HepG2 (cell line): ENCODE measurements at regions not wholly inside any gene's neighbourhood (a gene's known extent, or its start where the extent isn't known, plus 50 kb on each side); places are given as distances from the start of the nearest gene placed in this dataset.

Source experiments
- ATAC-seq: fragments of 200-7000 bp; cut with Tn5 transposase; 3 replicates; pipeline ENCODE4 v1.9.1; 2020; ENCODE audit warnings: mild to moderate bottlenecking, moderate library complexity
- BruUV-seq: library from RNA; stranded (reverse); fragments of 400-500 nt; replicated peaks from 2 replicates; lab custom pipeline; 2021; lab: Mats Ljungman, UMichigan
- CTCF ChIA-PET: fragments of 300-600 bp; formaldehyde crosslinking; extraction: SDS; loops from one replicate; lab custom pipeline; 2021; ENCODE audit warnings: low total read pairs, inconsistent platforms, low intra/inter-chr PET ratio; lab: Yijun Ruan, JAX
- POLR2A ChIA-PET: fragments of 350-600 bp; sonication (Branson Sonifier 250); formaldehyde crosslinking; loops from one replicate; lab custom pipeline; 2020; ENCODE audit warnings: antibody characterized with exemption, inconsistent platforms; lab: Yijun Ruan, JAX
- DNase-seq: peaks from one replicate; pipeline ENCODE4 v3.0.0-alpha.2; 2015; ENCODE audit warnings: low spot score
- FAIRE-seq: peaks from 3 replicates; lab custom pipeline; 2011; peaks lifted over from hg19 to GRCh38; lab: Jason Lieb, UNC
- H2AFZ ChIP-seq: one replicate; pipeline ENCODE4 v1.6.1; 2011; ENCODE audit warnings: low read length, inconsistent platforms
- H3K27ac ChIP-seq: fragments of 300-600 bp; 3 replicates; pipeline ENCODE4 v1.8.0; 2011; ENCODE audit warnings: mixed run types, mild to moderate bottlenecking, mixed read lengths, low read length, inconsistent platforms; ENCODE audit not compliant: insufficient read depth; ENCODE audit errors: extremely low read length
- H3K27me3 ChIP-seq, 2 experiments: fragments of 200-600 bp in 1 of 2; 2 replicates in 1 of 2; 3 replicates in 1 of 2; pipeline versions ENCODE4 v1.6.0 to v1.8.0; 2011; ENCODE audit warnings: low read length in 2 of 2, mild to moderate bottlenecking in 2 of 2, moderate library complexity in 2 of 2, inconsistent platforms in 1 of 2; ENCODE audit not compliant: insufficient read depth in 2 of 2, control insufficient read depth in 1 of 2
- H3K36me3 ChIP-seq, 2 experiments: fragments of 200-600 bp in 1 of 2; replicated peaks in 1 of 2; 2 replicates in 1 of 2; 3 replicates in 1 of 2; pipeline versions ENCODE4 v1.5.1 to v1.8.0; 2011; ENCODE audit warnings: low read length in 2 of 2, inconsistent platforms in 1 of 2; ENCODE audit not compliant: insufficient read depth in 2 of 2, control insufficient read depth in 1 of 2
- H3K4me1 ChIP-seq: 2 replicates; pipeline ENCODE4 v1.5.1; 2012; ENCODE audit warnings: low read length, inconsistent platforms; ENCODE audit not compliant: insufficient read depth
- H3K4me2 ChIP-seq: 2 replicates; pipeline ENCODE4 v1.6.0; 2011; ENCODE audit warnings: low read depth, low read length, inconsistent platforms
- H3K4me3 ChIP-seq, 3 experiments: fragments of 200-600 bp in 1 of 3; sonication (generic), shearing (Covaris generic) in 1 of 3; replicated peaks in 1 of 3; 2 replicates each; pipeline ENCODE4 v1.5.1; 2011 to 2016; ENCODE audit warnings: low read length in 3 of 3, inconsistent platforms in 2 of 3, low read depth in 2 of 3, mild to moderate bottlenecking in 2 of 3, control low read depth in 1 of 3, mixed read lengths in 1 of 3; ENCODE audit not compliant: insufficient read depth in 1 of 3
- H3K79me2 ChIP-seq: one replicate; pipeline ENCODE4 v1.6.1; 2011; ENCODE audit warnings: low read length, inconsistent platforms; ENCODE audit not compliant: insufficient read depth
- H3K9ac ChIP-seq: 2 replicates; pipeline ENCODE4 v1.6.0; 2011; ENCODE audit warnings: mild to moderate bottlenecking, low read depth, low read length, inconsistent platforms; ENCODE audit not compliant: insufficient read depth
- H3K9me3 ChIP-seq: 2 replicates; pipeline ENCODE4 v1.5.1; 2012; ENCODE audit warnings: mild to moderate bottlenecking, low read length
- H4K20me1 ChIP-seq: 2 replicates; pipeline ENCODE4 v1.6.0; 2011; ENCODE audit warnings: inconsistent platforms, mild to moderate bottlenecking, low read length, moderate library complexity; ENCODE audit not compliant: insufficient read depth
- ELF4 ChIP-seq: sonication (generic); formaldehyde crosslinking; IDR thresholded peaks from 2 replicates; pipeline ENCODE4 v1.5.0; 2020; ENCODE audit warnings: missing genetic modification reagents, mild to moderate bottlenecking, moderate library complexity, borderline replicate concordance
- GZF1 ChIP-seq: sonication (generic); formaldehyde crosslinking; IDR thresholded peaks from 2 replicates; pipeline ENCODE4 v1.5.1; 2020; ENCODE audit warnings: mild to moderate bottlenecking, missing genetic modification reagents
- HBP1 ChIP-seq: IDR thresholded peaks from 2 replicates; pipeline ENCODE4 v1.6.1; 2016; ENCODE audit warnings: low read depth, control low read depth
- HOMEZ ChIP-seq: IDR thresholded peaks from 2 replicates; pipeline ENCODE4 v1.6.1; 2016; ENCODE audit warnings: low read depth
- JARID2 ChIP-seq: sonication (generic); formaldehyde crosslinking; IDR thresholded peaks from 2 replicates; pipeline ENCODE4 v1.8.1; 2023; ENCODE audit warnings: missing genetic modification reagents, inconsistent platforms; ENCODE audit not compliant: insufficient replicate concordance
- LRRFIP1 ChIP-seq: sonication (generic); formaldehyde crosslinking; conservative IDR thresholded peaks from 2 replicates; pipeline ENCODE4 v1.4.0; 2020; ENCODE audit warnings: missing genetic modification reagents
- MBD4 ChIP-seq: IDR thresholded peaks from 2 replicates; pipeline ENCODE4 v1.6.1; 2012; ENCODE audit warnings: low read length, inconsistent platforms, borderline replicate concordance
- MXD4 ChIP-seq: IDR thresholded peaks from 2 replicates; pipeline ENCODE4 v1.6.1; 2016; ENCODE audit warnings: mild to moderate bottlenecking, missing biosample characterization, missing genetic modification reagents
- NCOA2 ChIP-seq: sonication (generic); formaldehyde crosslinking; IDR thresholded peaks from 2 replicates; pipeline ENCODE4 v1.8.0; 2022; ENCODE audit warnings: inconsistent platforms
- ZNF101 ChIP-seq: sonication (generic); formaldehyde crosslinking; IDR thresholded peaks from 2 replicates; pipeline ENCODE4 v1.4.0; 2020; ENCODE audit warnings: mild to moderate bottlenecking, low read depth, missing genetic modification reagents, borderline replicate concordance
- ZNF207 ChIP-seq: fragments of 450-650 bp; IDR thresholded peaks from 2 replicates; pipeline ENCODE4 v1.6.1; 2016; ENCODE audit warnings: antibody characterized with exemption, borderline replicate concordance
- ZNF616 ChIP-seq: sonication (generic); formaldehyde crosslinking; IDR thresholded peaks from 2 replicates; pipeline ENCODE4 v1.5.0; 2020; ENCODE audit warnings: low read depth, mild to moderate bottlenecking, missing genetic modification reagents
- ZSCAN20 ChIP-seq: sonication (generic); formaldehyde crosslinking; IDR thresholded peaks from 2 replicates; pipeline ENCODE4 v1.4.0; 2020; ENCODE audit warnings: missing genetic modification reagents, mild to moderate bottlenecking, borderline replicate concordance
- WGBS: methylation state at CpG from one replicate; pipeline ENCODE4 v1.1.6; 2017; ENCODE audit warnings: low lambda C conversion rate; 5-methylcytosine and 5-hydroxymethylcytosine counted together
- in situ Hi-C: cut with HindIII; loops from 2 replicates; pipeline ENCODE4 v1.10.0; 2017; ENCODE audit warnings: low pct_unique_long_range_greater_than_20kb; ENCODE audit not compliant: extremely low pct_ligation_motif_present
- intact Hi-C: fragments of 100-400 bp; cut with micrococcal nuclease; formaldehyde crosslinking; loops from one replicate; pipeline ENCODE4 v1.10.0; 2022; ENCODE audit not compliant: unreplicated experiment

GRCh38 chr5:61670941-61671340 is 338.9 kb downstream of the ZSWIM6 start:
- ATAC-seq (no peak), DNase-seq (no peak), FAIRE-seq (no peak)
- Histone ChIP-seq H3K9me3 (no peaks in the 10 kb centered on the region), H3K79me2 (no peaks in the 10 kb centered on the region), H4K20me1 (no peaks in the 10 kb centered on the region), H3K9ac (no peak overlapping the region), H2AFZ (no peak overlapping the region), H3K4me2 (no peak overlapping the region), H3K4me3 (no peak overlapping the region), H3K27ac (no peak overlapping the region), H3K27me3 (peaks cover 0 to 15% of the 10 kb centered on the region in 2 experiments; a peak in 3 of 5 replicates), H3K36me3 (no peaks in the 10 kb centered on the region), H3K4me1 (no peaks in the 10 kb centered on the region)
- in situ Hi-C loops (loop anchor here (25.0 kb wide), 1 partner anchor 609 kb away; no protein-coding TSS in a partner anchor), intact Hi-C loops (no loop called here)
- POLR2A ChIA-PET: no interaction called here
- CTCF ChIA-PET: no interaction called here
- WGBS: 1% methylated on average over 4 of the region's 4 CpGs
- no TSS peak for BruUV-seq
- TF ChIP-seq NCOA2 (CRISPR knock-in tag): no peak
- no peak for TF ChIP-seq HOMEZ (CRISPR knock-in tag)

- FAIRE-seq (no peak), ATAC-seq (no peak), DNase-seq (no peak)
- in situ Hi-C loops (loop anchor here (25.0 kb wide), 1 partner anchor 611 kb away; no protein-coding TSS in a partner anchor), intact Hi-C loops (no loop called here)
- Histone ChIP-seq H3K36me3 (no peaks in the 10 kb centered on the region), H3K79me2 (no peaks in the 10 kb centered on the region), H2AFZ (no peak overlapping the region), H3K27ac (no peak overlapping the region), H3K4me1 (no peaks in the 10 kb centered on the region), H3K4me2 (no peak overlapping the region), H4K20me1 (no peaks in the 10 kb centered on the region), H3K9me3 (no peaks in the 10 kb centered on the region), H3K9ac (no peak overlapping the region), H3K27me3 (peaks cover 0 to 16% of the 10 kb centered on the region in 2 experiments; a peak in 2 of 5 replicates), H3K4me3 (no peak overlapping the region)
- ChIA-PET POLR2A (no interaction called here), CTCF (no interaction called here)
- WGBS: 70% methylated on average over 6 of the region's 9 CpGs
- BruUV-seq: no TSS peak
- TF ChIP-seq LRRFIP1 (no peak), MXD4 (CRISPR knock-in tag) (no peak), ELF4 (CRISPR knock-in tag) (no peak), ZNF101 (no peak), GZF1 (CRISPR knock-in tag) (no peak), ZSCAN20 (CRISPR knock-in tag) (no peak), MBD4 (no peak), HBP1 (CRISPR knock-in tag) (no peak), JARID2 (CRISPR knock-in tag) (no peak), ZNF616 (CRISPR knock-in tag) (no peak), ZNF207 (no peak)
These were observed 341.1 kb downstream of the ZSWIM6 start for GRCh38 chr5:61673007-61673735.
